OCI-LY7 (cell line): ENCODE measurements at regions not wholly inside any gene's neighbourhood (a gene's known extent, or its start where the extent isn't known, plus 50 kb on each side); places are given as distances from the start of the nearest gene placed in this dataset.

Experiments
- CTCF ChIP-seq: fragments of 200-600 bp; sonication (generic); conservative IDR thresholded peaks from 2 replicates; pipeline ENCODE4 v1.5.1; 2014; ENCODE audit warnings: mild to moderate bottlenecking, antibody characterized with exemption, low read length, moderate library complexity, mixed read lengths
- EZH2phosphoT487 ChIP-seq: fragments of 200-600 bp; sonication (generic); IDR thresholded peaks from 2 replicates; pipeline ENCODE4 v1.6.1; 2018; ENCODE audit warnings: low read depth, borderline replicate concordance, mild to moderate bottlenecking, mixed run types, antibody characterized with exemption, low read length, moderate library complexity, mixed read lengths

- TF ChIP-seq CTCF (no peak), EZH2phosphoT487 (no peak)
Measured at GRCh38 chr17:73823684-73824083, 179.4 kb upstream of the SDK2 start.
